CD4-positive, CD25-positive, alpha-beta regulatory T cell (primary cell): ENCODE measurements at regions not wholly inside any gene's neighbourhood (a gene's known extent, or its start where the extent isn't known, plus 50 kb on each side); places are given as distances from the start of the nearest gene placed in this dataset.

Experiments
- ATAC-seq, 2 donors: fragments of 150-1000 bp; cut with Tn5 transposase; one replicate each; pipeline ENCODE4 v1.10.0; 2021; ENCODE audit warnings: low read depth in 2 of 2, moderate number of reproducible peaks in 2 of 2, moderate library complexity in 1 of 2
- DNase-seq, 3 donors: peaks; one replicate each; pipeline versions ENCODE4 v3.0.0 to v3.0.0-alpha.2; 2012 to 2022; ENCODE audit warnings: mixed read lengths in 1 of 3
- H3K27ac ChIP-seq: one replicate; pipeline ENCODE4 v1.7.0; 2013; ENCODE audit warnings: mild to moderate bottlenecking, low read length; ENCODE audit not compliant: insufficient read depth, poor library complexity, severe bottlenecking
- H3K27me3 ChIP-seq: one replicate; pipeline ENCODE4 v1.7.0; 2013; ENCODE audit warnings: low read length; ENCODE audit not compliant: control insufficient read depth, insufficient read depth
- H3K36me3 ChIP-seq: one replicate; pipeline ENCODE4 v1.7.0; 2013; ENCODE audit warnings: mild to moderate bottlenecking, low read length, moderate library complexity; ENCODE audit not compliant: control insufficient read depth, insufficient read depth
- H3K4me1 ChIP-seq: 2 replicates; pipeline ENCODE4 v1.7.0; 2013; ENCODE audit warnings: mild to moderate bottlenecking, low read length; ENCODE audit not compliant: insufficient read depth, control insufficient read depth, poor library complexity, severe bottlenecking
- H3K4me3 ChIP-seq: one replicate; pipeline ENCODE4 v1.7.0; 2013; ENCODE audit warnings: low read depth, mild to moderate bottlenecking, low read length, moderate library complexity
- H3K9me3 ChIP-seq, 2 experiments: 1 replicate in 1 of 2; 2 replicates in 1 of 2; pipeline ENCODE4 v1.7.0; 2013; ENCODE audit warnings: low read length in 2 of 2, mild to moderate bottlenecking in 1 of 2, moderate library complexity in 1 of 2; ENCODE audit not compliant: control insufficient read depth in 2 of 2
- H3K27ac Mint-ChIP-seq, 3 donors: one replicate each; pipeline ENCODE4 v1.8.0; 2020 to 2022; ENCODE audit warnings: mild to moderate bottlenecking in 3 of 3, mixed read lengths in 3 of 3, moderate library complexity in 2 of 3
- H3K27me3 Mint-ChIP-seq: one replicate; pipeline ENCODE4 v1.8.0; 2022; ENCODE audit warnings: mild to moderate bottlenecking, mixed read lengths
- H3K36me3 Mint-ChIP-seq: one replicate; pipeline ENCODE4 v1.8.0; 2020; ENCODE audit warnings: mixed read lengths
- H3K4me1 Mint-ChIP-seq, 4 donors: one replicate each; pipeline ENCODE4 v1.8.0; 2020 to 2022; ENCODE audit warnings: mixed read lengths in 4 of 4, mild to moderate bottlenecking in 1 of 4
- H3K4me3 Mint-ChIP-seq, 4 donors: one replicate each; pipeline ENCODE4 v1.8.0; 2020 to 2022; ENCODE audit warnings: mild to moderate bottlenecking in 4 of 4, mixed read lengths in 4 of 4, moderate library complexity in 3 of 4
- H3K9me3 Mint-ChIP-seq, 7 donors: one replicate each; pipeline ENCODE4 v1.8.0; 2020 to 2022; ENCODE audit warnings: mixed read lengths in 7 of 7, mild to moderate bottlenecking in 3 of 7, moderate library complexity in 2 of 7

GRCh38 chr18:66780609-66781008, 176.7 kb upstream of the CDH19 start:
- H3K4me1 ChIP-seq, result no peaks in the 10 kb centered on the region
- H3K36me3 ChIP-seq, result no peaks in the 10 kb centered on the region
- H3K27me3 ChIP-seq, result no peaks in the 10 kb centered on the region
- H3K27ac Mint-ChIP-seq, result no peak overlapping the region
- H3K4me3 Mint-ChIP-seq, result no peak overlapping the region
- ATAC-seq (no peak), DNase-seq (no peak)
- H3K9me3 Mint-ChIP-seq, result peaks cover 0 to 14% (median 3%) of the 10 kb centered on the region in 7 donors
- H3K27ac ChIP-seq, result no peak overlapping the region
- no peaks in the 10 kb centered on the region for H3K4me1 Mint-ChIP-seq
- H3K9me3 ChIP-seq, result peaks cover 0 to 4% of the 10 kb centered on the region in 2 experiments
- H3K4me3 ChIP-seq, result no peak overlapping the region
- no peaks in the 10 kb centered on the region for H3K36me3 Mint-ChIP-seq
- no peaks in the 10 kb centered on the region for H3K27me3 Mint-ChIP-seq

- H3K4me1 ChIP-seq, result no peaks in the 10 kb centered on the region
- Mint-ChIP-seq H3K36me3 (no peaks in the 10 kb centered on the region), H3K9me3 (peaks cover 0 to 17% (median 5%) of the 10 kb centered on the region in 7 donors), H3K27ac (no peak overlapping the region), H3K4me3 (no peak overlapping the region), H3K4me1 (no peaks in the 10 kb centered on the region), H3K27me3 (no peaks in the 10 kb centered on the region)
- no peaks in the 10 kb centered on the region for H3K27me3 ChIP-seq
- H3K36me3 ChIP-seq, result no peaks in the 10 kb centered on the region
- no peak overlapping the region for H3K4me3 ChIP-seq
- H3K9me3 ChIP-seq, result peaks cover 0 to 4% of the 10 kb centered on the region in 2 experiments
- H3K27ac ChIP-seq, result no peak overlapping the region
- ATAC-seq (no peak), DNase-seq (no peak)
Observed at GRCh38 chr18:66778048-66778447, 174.2 kb upstream of the CDH19 start.

- no peak for DNase-seq
- no peaks in the 10 kb centered on the region for H3K36me3 Mint-ChIP-seq
- H3K27me3 Mint-ChIP-seq, result no peaks in the 10 kb centered on the region
- Histone ChIP-seq H3K27ac (no peak overlapping the region), H3K4me3 (no peak overlapping the region), H3K4me1 (no peaks in the 10 kb centered on the region), H3K9me3 (peaks cover 0 to 4% of the 10 kb centered on the region in 2 experiments), H3K27me3 (no peaks in the 10 kb centered on the region), H3K36me3 (no peaks in the 10 kb centered on the region)
- no peak overlapping the region for H3K4me3 Mint-ChIP-seq
- H3K4me1 Mint-ChIP-seq, result no peaks in the 10 kb centered on the region
- no peak for ATAC-seq
- peaks cover 0 to 16% (median 4%) of the 10 kb centered on the region in 7 donors for H3K9me3 Mint-ChIP-seq
- H3K27ac Mint-ChIP-seq, result no peak overlapping the region
Observed at GRCh38 chr18:66769375-66769774, 165.5 kb upstream of the CDH19 start.

GRCh38 chr18:66764230-66764629, 160.3 kb upstream of the CDH19 start:
- Histone ChIP-seq H3K27ac (no peak overlapping the region), H3K27me3 (no peaks in the 10 kb centered on the region), H3K36me3 (no peaks in the 10 kb centered on the region), H3K4me1 (no peaks in the 10 kb centered on the region), H3K4me3 (no peak overlapping the region), H3K9me3 (peaks cover 0 to 4% of the 10 kb centered on the region in 2 experiments)
- no peaks in the 10 kb centered on the region for H3K36me3 Mint-ChIP-seq
- ATAC-seq (no peak), DNase-seq (no peak)
- H3K27me3 Mint-ChIP-seq, result no peaks in the 10 kb centered on the region
- H3K9me3 Mint-ChIP-seq, result peaks cover 0 to 10% (median 4%) of the 10 kb centered on the region in 7 donors
- H3K4me1 Mint-ChIP-seq, result no peaks in the 10 kb centered on the region
- no peak overlapping the region for H3K27ac Mint-ChIP-seq
- no peak overlapping the region for H3K4me3 Mint-ChIP-seq

GRCh38 chr18:66761166-66761565, 157.3 kb upstream of the CDH19 start:
- H3K9me3 ChIP-seq, result peaks cover 0 to 5% of the 10 kb centered on the region in 2 experiments
- no peaks in the 10 kb centered on the region for H3K27me3 ChIP-seq
- no peaks in the 10 kb centered on the region for H3K4me1 ChIP-seq
- Mint-ChIP-seq H3K27me3 (no peaks in the 10 kb centered on the region), H3K27ac (no peak overlapping the region), H3K4me1 (no peaks in the 10 kb centered on the region), H3K4me3 (no peak overlapping the region), H3K36me3 (no peaks in the 10 kb centered on the region), H3K9me3 (peaks cover 0 to 17% (median 3%) of the 10 kb centered on the region in 7 donors)
- no peak for ATAC-seq
- no peaks in the 10 kb centered on the region for H3K36me3 ChIP-seq
- no peak for DNase-seq
- no peak overlapping the region for H3K27ac ChIP-seq
- H3K4me3 ChIP-seq, result no peak overlapping the region

GRCh38 chr18:66760559-66760958, 156.7 kb upstream of the CDH19 start:
- DNase-seq (no peak), ATAC-seq (no peak)
- no peaks in the 10 kb centered on the region for H3K27me3 ChIP-seq
- Mint-ChIP-seq H3K4me3 (no peak overlapping the region), H3K27me3 (no peaks in the 10 kb centered on the region), H3K27ac (no peak overlapping the region), H3K36me3 (no peaks in the 10 kb centered on the region), H3K9me3 (peaks cover 0 to 17% (median 5%) of the 10 kb centered on the region in 7 donors), H3K4me1 (no peaks in the 10 kb centered on the region)
- no peaks in the 10 kb centered on the region for H3K36me3 ChIP-seq
- no peak overlapping the region for H3K27ac ChIP-seq
- peaks cover 0 to 5% of the 10 kb centered on the region in 2 experiments for H3K9me3 ChIP-seq
- no peak overlapping the region for H3K4me3 ChIP-seq
- no peaks in the 10 kb centered on the region for H3K4me1 ChIP-seq

DNA sequence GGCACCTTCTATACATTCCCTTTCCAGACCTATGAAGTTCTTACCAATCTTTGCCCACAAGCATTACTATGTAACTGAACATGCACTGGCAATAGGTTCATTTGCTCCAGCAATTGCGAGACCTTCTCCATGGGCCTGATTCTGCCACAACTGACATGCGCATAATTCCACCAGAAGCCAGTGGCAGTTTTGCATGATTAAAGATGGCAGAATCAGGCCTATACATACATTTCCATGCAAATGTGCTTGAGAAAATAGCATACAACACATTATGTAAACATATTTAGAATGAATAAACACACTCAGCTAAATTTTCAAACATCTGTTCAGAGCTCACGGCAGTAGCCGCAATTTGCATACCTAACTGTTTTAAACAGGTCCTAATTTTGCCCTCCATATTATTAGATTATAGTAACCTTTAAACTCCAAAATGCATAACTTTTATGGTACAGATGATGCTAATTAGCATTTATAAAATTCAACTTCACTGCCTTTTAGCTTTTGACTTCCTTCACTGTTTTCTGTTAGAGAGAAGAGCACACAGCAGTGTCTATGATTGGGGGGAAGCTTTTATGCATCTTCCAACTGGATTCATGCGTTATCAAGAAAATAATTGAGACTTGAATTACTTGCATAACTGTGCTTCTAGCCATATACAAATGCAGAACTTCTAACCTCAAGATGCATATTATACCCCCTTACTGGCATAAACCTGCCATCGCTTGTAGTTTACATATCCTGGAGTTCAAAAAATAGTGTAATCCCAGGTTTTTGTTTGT, 155.3 kb upstream of the CDH19 start:
- peaks cover 0 to 17% (median 5%) of the 10 kb centered on the region in 7 donors for H3K9me3 Mint-ChIP-seq
- H3K36me3 Mint-ChIP-seq, result no peaks in the 10 kb centered on the region
- H3K27me3 ChIP-seq, result no peaks in the 10 kb centered on the region
- H3K27ac Mint-ChIP-seq, result no peak overlapping the region
- ATAC-seq, result no peak
- H3K27ac ChIP-seq, result no peak overlapping the region
- no peak for DNase-seq
- H3K4me1 ChIP-seq, result no peaks in the 10 kb centered on the region
- H3K9me3 ChIP-seq, result peaks cover 0 to 5% of the 10 kb centered on the region in 2 experiments
- H3K4me3 Mint-ChIP-seq, result no peak overlapping the region
- H3K4me1 Mint-ChIP-seq, result no peaks in the 10 kb centered on the region
- H3K4me3 ChIP-seq, result no peak overlapping the region
- no peaks in the 10 kb centered on the region for H3K27me3 Mint-ChIP-seq
- no peaks in the 10 kb centered on the region for H3K36me3 ChIP-seq

- ATAC-seq (no peak), DNase-seq (no peak)
- Histone ChIP-seq H3K9me3 (peaks cover 0 to 5% of the 10 kb centered on the region in 2 experiments), H3K36me3 (no peaks in the 10 kb centered on the region), H3K27me3 (no peaks in the 10 kb centered on the region), H3K4me3 (no peak overlapping the region), H3K27ac (no peak overlapping the region), H3K4me1 (no peaks in the 10 kb centered on the region)
- Mint-ChIP-seq H3K4me1 (no peaks in the 10 kb centered on the region), H3K27ac (no peak overlapping the region), H3K27me3 (no peaks in the 10 kb centered on the region), H3K9me3 (peaks cover 0 to 21% (median 5%) of the 10 kb centered on the region in 7 donors), H3K36me3 (no peaks in the 10 kb centered on the region), H3K4me3 (no peak overlapping the region)
Observed at GRCh38 chr18:66757946-66758345, 154.1 kb upstream of the CDH19 start.
